Lung (tissue), 11 donors: ENCODE measurements at regions not wholly inside any gene's neighbourhood (a gene's known extent, or its start where the extent isn't known, plus 50 kb on each side); places are given as distances from the start of the nearest gene placed in this dataset.

ENCODE experiments used
- ATAC-seq: fragments of 200-7000 bp; cut with Tn5 transposase; one replicate; pipeline ENCODE4 v1.9.1; 2020; ENCODE audit warnings: moderate number of reproducible peaks; ENCODE audit not compliant: insufficient read depth, low FRiP score
- DNase-seq, 3 donors: peaks; one replicate each; pipeline ENCODE4 v3.0.0-alpha.2; 2013 to 2017
- H3K27ac ChIP-seq, 2 donors: one replicate each; pipeline ENCODE4 v1.5.1; 2013; ENCODE audit warnings: mild to moderate bottlenecking in 2 of 2, moderate library complexity in 2 of 2, control low read depth in 1 of 2, inconsistent platforms in 1 of 2, low read depth in 1 of 2, low read length in 1 of 2
- H3K27me3 ChIP-seq, 3 donors: one replicate each; pipeline ENCODE4 v1.5.1; 2013; ENCODE audit warnings: low read length in 2 of 3; ENCODE audit not compliant: control insufficient read depth in 3 of 3, insufficient read depth in 3 of 3
- H3K36me3 ChIP-seq, 4 donors: one replicate each; pipeline ENCODE4 v1.5.1; 2013; ENCODE audit warnings: low read length in 4 of 4, mild to moderate bottlenecking in 1 of 4, moderate library complexity in 1 of 4; ENCODE audit not compliant: control insufficient read depth in 4 of 4, insufficient read depth in 4 of 4
- H3K4me1 ChIP-seq, 5 donors: one replicate each; pipeline ENCODE4 v1.5.1; 2013; ENCODE audit warnings: low read length in 5 of 5, mild to moderate bottlenecking in 2 of 5, moderate library complexity in 1 of 5; ENCODE audit not compliant: control insufficient read depth in 5 of 5, insufficient read depth in 5 of 5
- H3K4me3 ChIP-seq: one replicate; pipeline ENCODE4 v1.5.1; 2013; ENCODE audit warnings: mild to moderate bottlenecking, control low read depth, moderate library complexity
- H3K9ac ChIP-seq, 2 donors: one replicate each; pipeline ENCODE4 v1.5.1; 2013; ENCODE audit warnings: low read length in 2 of 2, control low read depth in 1 of 2; ENCODE audit not compliant: insufficient read depth in 1 of 2
- H3K9me3 ChIP-seq, 4 donors: one replicate each; pipeline ENCODE4 v1.5.1; 2013; ENCODE audit warnings: low read length in 3 of 4, mild to moderate bottlenecking in 1 of 4, moderate library complexity in 1 of 4; ENCODE audit not compliant: control insufficient read depth in 4 of 4, insufficient read depth in 3 of 4
- WGBS, 2 donors: extraction: QIAGEN DNeasy Blood & Tissue Kit; methylation state at CpG; one replicate each; pipeline ENCODE4 v1.1.7; 2013; 5-methylcytosine and 5-hydroxymethylcytosine counted together
- TF ChIP-seq, protein P1 (sequence below): IDR thresholded peaks from 2 replicates; pipeline ENCODE4 v1.5.1; 2012; ENCODE audit warnings: mild to moderate bottlenecking; ENCODE audit errors: control extremely low read depth, extremely low read depth
- donor health status: control.
- donor health status: control.
- donor health status: Bipolar disorder and iron deficiency.
- donor health status: healthy.
- donor health status: DM: yes; HTN: yes; CAD: no.

DNA sequence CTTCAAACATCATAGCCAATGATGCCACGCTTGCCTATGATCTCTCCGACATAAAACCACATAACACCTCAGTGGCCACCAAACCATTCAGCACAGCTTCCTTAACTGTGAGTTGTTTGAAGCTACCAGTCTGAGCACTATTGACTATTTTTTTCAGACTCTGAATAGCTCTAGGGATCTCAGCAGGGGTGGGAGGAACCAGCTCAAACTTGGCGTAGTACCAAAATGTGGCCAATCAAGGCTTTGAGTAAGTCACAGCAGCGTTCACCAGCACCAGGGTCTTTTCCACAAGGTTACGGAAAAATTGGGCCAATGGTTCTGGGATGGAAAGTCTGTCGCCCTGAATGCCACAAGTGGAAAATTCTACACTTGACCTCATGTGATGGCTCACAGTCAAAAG, 70.6 kb downstream of the SMPDL3A start:
- Histone ChIP-seq H3K4me3 (no peak overlapping the region), H3K27me3 (no peaks in the 10 kb centered on the region), H3K27ac (no peak overlapping the region), H3K9me3 (no peaks in the 10 kb centered on the region), H3K9ac (no peak overlapping the region), H3K4me1 (no peaks in the 10 kb centered on the region), H3K36me3 (no peaks in the 10 kb centered on the region)
- 89% methylated on average over 6 of the region's 6 CpGs for WGBS, 2 donors
- TF ChIP-seq, protein P1, sequence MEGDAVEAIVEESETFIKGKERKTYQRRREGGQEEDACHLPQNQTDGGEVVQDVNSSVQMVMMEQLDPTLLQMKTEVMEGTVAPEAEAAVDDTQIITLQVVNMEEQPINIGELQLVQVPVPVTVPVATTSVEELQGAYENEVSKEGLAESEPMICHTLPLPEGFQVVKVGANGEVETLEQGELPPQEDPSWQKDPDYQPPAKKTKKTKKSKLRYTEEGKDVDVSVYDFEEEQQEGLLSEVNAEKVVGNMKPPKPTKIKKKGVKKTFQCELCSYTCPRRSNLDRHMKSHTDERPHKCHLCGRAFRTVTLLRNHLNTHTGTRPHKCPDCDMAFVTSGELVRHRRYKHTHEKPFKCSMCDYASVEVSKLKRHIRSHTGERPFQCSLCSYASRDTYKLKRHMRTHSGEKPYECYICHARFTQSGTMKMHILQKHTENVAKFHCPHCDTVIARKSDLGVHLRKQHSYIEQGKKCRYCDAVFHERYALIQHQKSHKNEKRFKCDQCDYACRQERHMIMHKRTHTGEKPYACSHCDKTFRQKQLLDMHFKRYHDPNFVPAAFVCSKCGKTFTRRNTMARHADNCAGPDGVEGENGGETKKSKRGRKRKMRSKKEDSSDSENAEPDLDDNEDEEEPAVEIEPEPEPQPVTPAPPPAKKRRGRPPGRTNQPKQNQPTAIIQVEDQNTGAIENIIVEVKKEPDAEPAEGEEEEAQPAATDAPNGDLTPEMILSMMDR = no peak
- no peak for DNase-seq
- ATAC-seq = no peak

DNA sequence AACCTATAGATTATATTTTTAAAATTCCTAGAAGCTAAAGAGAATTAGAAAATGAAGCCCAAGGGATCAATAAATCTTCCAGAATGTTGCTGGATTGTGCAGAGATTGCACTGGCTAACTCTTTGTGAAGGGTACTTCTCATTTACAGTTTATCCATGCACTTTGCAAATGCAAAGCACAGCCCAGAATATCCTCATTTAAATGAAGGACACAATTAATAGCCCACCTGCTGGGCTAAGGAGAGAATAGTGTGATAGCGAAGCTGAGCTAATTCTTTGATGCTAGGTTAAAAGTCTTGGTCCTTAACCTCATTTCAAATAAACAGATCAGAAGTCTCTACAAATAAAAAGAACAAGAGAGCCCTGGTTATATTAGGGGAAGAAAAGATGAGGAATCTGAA, 72.5 kb downstream of the SMPDL3A start:
- no peak for ATAC-seq
- H3K9ac ChIP-seq = no peak overlapping the region
- WGBS, 2 donors = 31 to 54% methylated on average over 1 of the region's 1 CpG

DNA sequence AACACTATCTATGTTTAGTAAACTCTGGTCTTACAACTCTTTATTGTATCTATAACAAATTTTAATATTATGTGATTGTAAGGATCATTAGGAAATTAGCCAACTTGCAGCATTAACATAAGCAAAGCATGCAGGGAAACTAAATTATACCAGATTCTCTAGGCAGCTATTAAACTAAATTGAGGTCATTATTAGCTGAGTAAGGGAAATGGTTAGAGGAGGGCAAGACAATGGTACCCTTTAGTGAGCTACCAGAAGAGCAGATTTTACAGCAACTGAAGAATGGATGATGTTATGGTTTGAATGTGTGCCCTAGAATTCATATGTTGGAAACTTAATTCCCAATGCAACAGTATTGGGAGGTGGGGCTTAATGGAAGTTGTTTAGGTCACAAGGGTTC, 79.1 kb downstream of the SMPDL3A start:
- Histone ChIP-seq H3K27ac (no peak overlapping the region), H3K4me3 (no peak overlapping the region), H3K9ac (no peak overlapping the region), H3K36me3 (no peaks in the 10 kb centered on the region), H3K27me3 (no peaks in the 10 kb centered on the region), H3K9me3 (no peaks in the 10 kb centered on the region), H3K4me1 (no peaks in the 10 kb centered on the region)
- ATAC-seq (no peak), DNase-seq (no peak)
- TF ChIP-seq, protein P1 = no peak

More for the DNA sequence above, 72.5 kb downstream of the SMPDL3A start:
- TF ChIP-seq, protein P1 = no peak
- H3K27me3 ChIP-seq = no peaks in the 10 kb centered on the region
- DNase-seq = no peak
- H3K4me3 ChIP-seq = no peak overlapping the region
- no peak overlapping the region for H3K27ac ChIP-seq
- H3K4me1 ChIP-seq = no peaks in the 10 kb centered on the region
- no peaks in the 10 kb centered on the region for H3K9me3 ChIP-seq
- H3K36me3 ChIP-seq = no peaks in the 10 kb centered on the region

DNA sequence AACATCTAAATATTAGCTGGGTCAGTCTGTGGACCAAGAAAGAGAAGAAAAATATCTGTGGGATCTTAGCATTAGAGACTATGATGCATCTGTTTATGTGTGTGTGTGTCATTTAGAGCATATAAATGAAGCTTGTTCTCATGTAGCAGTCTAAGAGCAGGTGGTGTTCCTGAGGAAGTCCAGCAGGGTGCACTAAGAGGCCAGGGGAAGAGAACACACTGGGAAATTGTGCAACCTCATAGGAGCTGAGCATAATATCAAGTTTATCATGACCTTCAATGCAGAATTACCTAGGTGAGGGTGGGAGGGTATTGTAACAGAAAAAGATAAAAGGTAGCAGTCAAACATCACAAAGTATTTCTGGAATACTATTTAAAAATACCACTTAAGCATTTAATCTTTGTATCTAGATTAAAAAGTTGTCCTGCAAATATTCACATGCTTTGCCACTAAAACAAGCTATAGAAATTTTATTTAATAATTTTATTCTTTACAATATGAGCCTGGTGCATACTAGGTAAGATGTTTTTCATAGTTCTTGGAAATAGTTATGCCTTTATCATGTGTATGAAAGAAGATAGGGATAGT, 80.5 kb downstream of the SMPDL3A start:
- DNase-seq = peak; percentile 29 to 51 (median 35)
- Histone ChIP-seq H3K4me3 (no peak overlapping the region), H3K27me3 (no peaks in the 10 kb centered on the region), H3K9me3 (no peaks in the 10 kb centered on the region), H3K27ac (no peak overlapping the region), H3K9ac (no peak overlapping the region), H3K4me1 (no peaks in the 10 kb centered on the region), H3K36me3 (no peaks in the 10 kb centered on the region)
- ATAC-seq = peak; percentile 75
- TF ChIP-seq, protein P1 = no peak
